ENCODE measurements at regions not wholly inside any gene's neighbourhood (a gene's known extent, or its start where the extent isn't known, plus 50 kb on each side); places are given as distances from the start of the nearest gene placed in this dataset.

- no peak for TF ChIP-seq CTCF (IDR thresholded peaks at IDR 0.05)
- H3K4me1 Mint-ChIP-seq (ENCODE audit: low read depth), result no peaks in the 10 kb centered on the region
- Histone ChIP-seq H3K4me3 (ENCODE audit: low read length) (no peak overlapping the region), H3K27me3 (ENCODE audit: control insufficient read depth in 1 of 2, insufficient read depth in 2 of 2, low read length in 2 of 2) (no peaks in the 10 kb centered on the region), H3K36me3 (ENCODE audit: insufficient read depth, low read length) (no peaks in the 10 kb centered on the region), H3K9me3 (ENCODE audit: control insufficient read depth in 1 of 2, insufficient read depth in 1 of 2, low read length in 2 of 2) (no peaks in the 10 kb centered on the region), H3K4me1 (ENCODE audit: insufficient read depth, low read length) (no peaks in the 10 kb centered on the region), H3K27ac (ENCODE audit: low read depth in 1 of 2, low read length in 2 of 2) (no peak overlapping the region)
- no peak overlapping the region for H3K27ac Mint-ChIP-seq
- peaks cover 33% of the 10 kb centered on the region for H3K27me3 Mint-ChIP-seq
- no peak for ATAC-seq (ENCODE audit: poor library complexity)
- intact Hi-C loops (cut with DNase I, micrococcal nuclease), result no loop called here
- H3K9me3 Mint-ChIP-seq, result no peaks in the 10 kb centered on the region
- no peak overlapping the region for H3K4me3 Mint-ChIP-seq
- no peak for DNase-seq
- ChIA-PET POLR2A (no interaction called here), CTCF (no interaction called here)
- H3K36me3 Mint-ChIP-seq (ENCODE audit: low read depth), result no peaks in the 10 kb centered on the region
Measured at GRCh38 chr21:37967036-37967435, 50.8 kb upstream of the KCNJ6 start.

- Mint-ChIP-seq H3K36me3 (ENCODE audit: low read depth) (no peaks in the 10 kb centered on the region), H3K27me3 (peaks cover 31% of the 10 kb centered on the region), H3K4me1 (ENCODE audit: low read depth) (no peaks in the 10 kb centered on the region), H3K4me3 (no peak overlapping the region), H3K27ac (no peak overlapping the region), H3K9me3 (no peaks in the 10 kb centered on the region)
- Histone ChIP-seq H3K27ac (ENCODE audit: low read depth in 1 of 2, low read length in 2 of 2) (no peak overlapping the region), H3K9me3 (ENCODE audit: control insufficient read depth in 1 of 2, insufficient read depth in 1 of 2, low read length in 2 of 2) (no peaks in the 10 kb centered on the region), H3K4me3 (ENCODE audit: low read length) (no peak overlapping the region), H3K4me1 (ENCODE audit: insufficient read depth, low read length) (no peaks in the 10 kb centered on the region), H3K27me3 (ENCODE audit: control insufficient read depth in 1 of 2, insufficient read depth in 2 of 2, low read length in 2 of 2) (no peaks in the 10 kb centered on the region), H3K36me3 (ENCODE audit: insufficient read depth, low read length) (no peaks in the 10 kb centered on the region)
- no peak for TF ChIP-seq CTCF (IDR thresholded peaks at IDR 0.05)
- ChIA-PET CTCF (no interaction called here), POLR2A (no interaction called here)
- intact Hi-C loops (cut with DNase I, micrococcal nuclease), result no loop called here
- no peak for ATAC-seq (ENCODE audit: poor library complexity)
- DNase-seq, result no peak
Measured at GRCh38 chr21:37968744-37969143, 52.5 kb upstream of the KCNJ6 start.

GRCh38 chr21:37970548-37970947 is 54.3 kb upstream of the KCNJ6 start:
- POLR2A ChIA-PET, result no interaction called here

More at GRCh38 chr21:37970548-37970947, 54.3 kb upstream of the KCNJ6 start:
- no peak overlapping the region for H3K4me3 ChIP-seq (ENCODE audit: low read length)
- no peaks in the 10 kb centered on the region for H3K9me3 Mint-ChIP-seq
- H3K4me1 ChIP-seq (ENCODE audit: insufficient read depth, low read length), result no peaks in the 10 kb centered on the region
- no peak for TF ChIP-seq CTCF (IDR thresholded peaks at IDR 0.05)
- CTCF ChIA-PET, result no interaction called here
- H3K36me3 ChIP-seq (ENCODE audit: insufficient read depth, low read length), result no peaks in the 10 kb centered on the region
- H3K27me3 Mint-ChIP-seq, result peaks cover 40% of the 10 kb centered on the region
- intact Hi-C loops (cut with DNase I, micrococcal nuclease), result no loop called here
- no peak overlapping the region for H3K27ac ChIP-seq (ENCODE audit: low read depth in 1 of 2, low read length in 2 of 2)
- H3K4me1 Mint-ChIP-seq (ENCODE audit: low read depth), result no peaks in the 10 kb centered on the region
- H3K27ac Mint-ChIP-seq, result no peak overlapping the region
- no peaks in the 10 kb centered on the region for H3K36me3 Mint-ChIP-seq (ENCODE audit: low read depth)
- H3K9me3 ChIP-seq (ENCODE audit: control insufficient read depth in 1 of 2, insufficient read depth in 1 of 2, low read length in 2 of 2), result no peaks in the 10 kb centered on the region
- ATAC-seq (ENCODE audit: poor library complexity), result no peak
- no peak overlapping the region for H3K4me3 Mint-ChIP-seq
- no peak for DNase-seq
- peaks cover 0 to 2% of the 10 kb centered on the region in 2 experiments for H3K27me3 ChIP-seq (ENCODE audit: control insufficient read depth in 1 of 2, insufficient read depth in 2 of 2, low read length in 2 of 2)

Measured in CD4-positive, alpha-beta T cell (primary cell).